ENCODE measurements at regions not wholly inside any gene's neighbourhood (a gene's known extent, or its start where the extent isn't known, plus 50 kb on each side); places are given as distances from the start of the nearest gene placed in this dataset.

DNA sequence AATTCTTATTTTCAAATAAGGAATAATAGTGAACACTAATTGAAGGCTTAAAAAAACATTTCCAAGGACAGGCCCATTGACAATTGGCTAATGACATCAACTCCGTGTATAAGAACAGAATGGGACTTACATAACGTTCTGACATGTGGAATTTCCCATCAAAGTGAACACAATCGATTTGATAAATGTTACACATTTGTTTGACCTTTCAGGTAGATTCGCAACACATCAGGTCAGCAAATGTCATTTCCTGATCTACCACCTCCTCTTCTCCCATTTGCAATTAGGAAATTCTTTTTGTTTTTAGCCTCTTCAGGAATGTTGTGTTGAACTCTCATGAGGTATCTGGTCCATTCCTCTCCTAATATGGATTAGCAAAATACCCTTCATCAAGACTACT is 292.9 kb upstream of the SLC14A2 start:
- TF ChIP-seq POLR2AphosphoS5 (IDR thresholded peaks at IDR 0.05) (no peak), POLR2A (IDR thresholded peaks at IDR 0.05) (no peak)
- TF ChIP-seq, protein P1, sequence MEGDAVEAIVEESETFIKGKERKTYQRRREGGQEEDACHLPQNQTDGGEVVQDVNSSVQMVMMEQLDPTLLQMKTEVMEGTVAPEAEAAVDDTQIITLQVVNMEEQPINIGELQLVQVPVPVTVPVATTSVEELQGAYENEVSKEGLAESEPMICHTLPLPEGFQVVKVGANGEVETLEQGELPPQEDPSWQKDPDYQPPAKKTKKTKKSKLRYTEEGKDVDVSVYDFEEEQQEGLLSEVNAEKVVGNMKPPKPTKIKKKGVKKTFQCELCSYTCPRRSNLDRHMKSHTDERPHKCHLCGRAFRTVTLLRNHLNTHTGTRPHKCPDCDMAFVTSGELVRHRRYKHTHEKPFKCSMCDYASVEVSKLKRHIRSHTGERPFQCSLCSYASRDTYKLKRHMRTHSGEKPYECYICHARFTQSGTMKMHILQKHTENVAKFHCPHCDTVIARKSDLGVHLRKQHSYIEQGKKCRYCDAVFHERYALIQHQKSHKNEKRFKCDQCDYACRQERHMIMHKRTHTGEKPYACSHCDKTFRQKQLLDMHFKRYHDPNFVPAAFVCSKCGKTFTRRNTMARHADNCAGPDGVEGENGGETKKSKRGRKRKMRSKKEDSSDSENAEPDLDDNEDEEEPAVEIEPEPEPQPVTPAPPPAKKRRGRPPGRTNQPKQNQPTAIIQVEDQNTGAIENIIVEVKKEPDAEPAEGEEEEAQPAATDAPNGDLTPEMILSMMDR (IDR thresholded peaks at IDR 0.05): no peak
